ENCODE measurements at regions not wholly inside any gene's neighbourhood (a gene's known extent, or its start where the extent isn't known, plus 50 kb on each side); places are given as distances from the start of the nearest gene placed in this dataset.

DNA sequence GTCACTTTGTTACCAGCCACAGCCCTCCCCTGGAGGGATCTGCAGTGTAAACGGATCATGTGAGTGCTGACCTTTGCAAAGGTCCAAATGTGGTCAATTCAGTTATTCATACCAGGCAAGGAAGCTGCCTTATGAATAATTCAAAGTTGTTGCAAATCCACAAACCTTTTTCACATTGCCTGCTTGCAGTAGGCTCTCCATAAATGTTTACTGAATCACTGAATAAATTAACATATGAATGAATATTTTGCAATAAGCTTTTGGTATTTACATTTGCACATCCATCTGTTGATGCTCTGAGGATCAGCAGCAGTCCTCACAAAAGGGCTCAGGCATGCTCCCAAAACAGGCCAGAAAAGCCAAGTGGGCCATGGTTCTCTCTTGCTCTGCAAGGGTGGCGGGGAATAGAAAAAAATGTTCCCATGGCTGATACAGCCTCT is 156.8 kb downstream of the VAPA start:
- Histone ChIP-seq H4K20me1 (ENCODE audit: insufficient read depth, low read length, poor library complexity, severe bottlenecking) (no peaks in the 10 kb centered on the region), H3K79me2 (ENCODE audit: insufficient read depth, low read length) (no peaks in the 10 kb centered on the region), H3K9ac (ENCODE audit: low read depth, low read length, poor library complexity, severe bottlenecking) (no peak overlapping the region), H3K27me3 (ENCODE audit: insufficient read depth, low read length, poor library complexity, severe bottlenecking) (no peaks in the 10 kb centered on the region), H3K4me3 (ENCODE audit: low read length, poor library complexity, severe bottlenecking) (no peak overlapping the region), H3K36me3 (ENCODE audit: insufficient read depth, low read length) (no peaks in the 10 kb centered on the region), H3F3A (ENCODE audit: low read depth) (no peaks in the 10 kb centered on the region), H2AFZ (ENCODE audit: low read length) (no peak overlapping the region), H3K9me3 (ENCODE audit: insufficient read depth, low read depth, low read length) (no peaks in the 10 kb centered on the region), H3K4me1 (ENCODE audit: insufficient read depth, low read length, poor library complexity, severe bottlenecking) (peaks cover 9% of the 10 kb centered on the region), H3K4me2 (ENCODE audit: low read depth, low read length, poor library complexity, severe bottlenecking) (no peak overlapping the region), H3K9me2 (replicated peaks; ENCODE audit: low read depth, low read length) (no peaks in the 10 kb centered on the region)
- TF ChIP-seq EZH2phosphoT487 (IDR thresholded peaks at IDR 0.05; ENCODE audit: borderline replicate concordance), result no peak
- no peak for TF ChIP-seq CTCF (conservative IDR thresholded peaks at IDR 0.05; ENCODE audit: low read length)

- TF ChIP-seq CTCF (conservative IDR thresholded peaks at IDR 0.05; ENCODE audit: low read length), result no peak
- no peak for TF ChIP-seq EZH2phosphoT487 (IDR thresholded peaks at IDR 0.05; ENCODE audit: borderline replicate concordance)
- H4K20me1 ChIP-seq (ENCODE audit: insufficient read depth, low read length, poor library complexity, severe bottlenecking), result no peaks in the 10 kb centered on the region
- no peaks in the 10 kb centered on the region for H3K27me3 ChIP-seq (ENCODE audit: insufficient read depth, low read length, poor library complexity, severe bottlenecking)
- no peak overlapping the region for H3K4me2 ChIP-seq (ENCODE audit: low read depth, low read length, poor library complexity, severe bottlenecking)
- H3K4me3 ChIP-seq (ENCODE audit: low read length, poor library complexity, severe bottlenecking), result no peak overlapping the region
- H3F3A ChIP-seq (ENCODE audit: low read depth), result no peaks in the 10 kb centered on the region
- peaks cover 9% of the 10 kb centered on the region for H3K4me1 ChIP-seq (ENCODE audit: insufficient read depth, low read length, poor library complexity, severe bottlenecking)
- no peaks in the 10 kb centered on the region for H3K9me3 ChIP-seq (ENCODE audit: insufficient read depth, low read depth, low read length)
- H3K9ac ChIP-seq (ENCODE audit: low read depth, low read length, poor library complexity, severe bottlenecking), result no peak overlapping the region
- H3K36me3 ChIP-seq (ENCODE audit: insufficient read depth, low read length), result no peaks in the 10 kb centered on the region
- H2AFZ ChIP-seq (ENCODE audit: low read length), result no peak overlapping the region
- no peaks in the 10 kb centered on the region for H3K9me2 ChIP-seq (replicated peaks; ENCODE audit: low read depth, low read length)
- no peaks in the 10 kb centered on the region for H3K79me2 ChIP-seq (ENCODE audit: insufficient read depth, low read length)
Measured at GRCh38 chr18:10072671-10073175, 158.9 kb downstream of the VAPA start.

DNA sequence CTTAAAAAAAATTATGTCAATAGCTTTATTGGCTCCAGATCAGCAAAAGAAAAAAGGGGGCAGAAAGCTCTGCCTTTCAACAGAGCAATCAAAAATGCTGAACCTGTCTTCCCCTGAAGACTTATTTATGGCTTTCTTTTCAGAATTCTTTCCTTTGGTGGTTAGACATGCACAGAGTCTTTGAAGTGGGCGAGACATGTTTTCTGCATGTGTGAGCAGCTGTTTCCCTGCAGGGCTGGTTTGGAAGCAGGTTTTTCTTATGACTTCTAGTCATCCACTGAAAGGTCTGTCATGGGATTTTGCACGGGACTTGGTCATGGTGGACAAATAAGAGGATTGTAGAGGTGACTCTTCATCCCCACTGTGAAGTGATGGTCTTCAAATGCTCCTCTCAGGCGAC is 160.3 kb downstream of the VAPA start:
- TF ChIP-seq CTCF (conservative IDR thresholded peaks at IDR 0.05; ENCODE audit: low read length), result no peak
- TF ChIP-seq EZH2phosphoT487 (IDR thresholded peaks at IDR 0.05; ENCODE audit: borderline replicate concordance), result no peak
- Histone ChIP-seq H3K4me2 (ENCODE audit: low read depth, low read length, poor library complexity, severe bottlenecking) (peak overlapping the region; percentile 30), H3K4me3 (ENCODE audit: low read length, poor library complexity, severe bottlenecking) (no peak overlapping the region), H2AFZ (ENCODE audit: low read length) (no peak overlapping the region), H3K9me3 (ENCODE audit: insufficient read depth, low read depth, low read length) (no peaks in the 10 kb centered on the region), H4K20me1 (ENCODE audit: insufficient read depth, low read length, poor library complexity, severe bottlenecking) (no peaks in the 10 kb centered on the region), H3K36me3 (ENCODE audit: insufficient read depth, low read length) (no peaks in the 10 kb centered on the region), H3K79me2 (ENCODE audit: insufficient read depth, low read length) (no peaks in the 10 kb centered on the region), H3K4me1 (ENCODE audit: insufficient read depth, low read length, poor library complexity, severe bottlenecking) (peaks cover 9% of the 10 kb centered on the region), H3K9ac (ENCODE audit: low read depth, low read length, poor library complexity, severe bottlenecking) (no peak overlapping the region), H3K27me3 (ENCODE audit: insufficient read depth, low read length, poor library complexity, severe bottlenecking) (no peaks in the 10 kb centered on the region), H3K9me2 (replicated peaks; ENCODE audit: low read depth, low read length) (no peaks in the 10 kb centered on the region), H3F3A (ENCODE audit: low read depth) (no peaks in the 10 kb centered on the region)
